DND-41 (cell line): ENCODE measurements at regions not wholly inside any gene's neighbourhood (a gene's known extent, or its start where the extent isn't known, plus 50 kb on each side); places are given as distances from the start of the nearest gene placed in this dataset.

Experiments
- EZH2 ChIP-seq: IDR thresholded peaks from 3 replicates; pipeline ENCODE4 v1.6.1; 2012; ENCODE audit warnings: borderline replicate concordance, low read depth, mild to moderate bottlenecking, moderate library complexity, low read length, inconsistent platforms; ENCODE audit not compliant: severe bottlenecking
- TF ChIP-seq, protein P1 (sequence below): IDR thresholded peaks from 2 replicates; pipeline ENCODE4 v1.5.1; 2012; ENCODE audit warnings: borderline replicate concordance, low read length, moderate library complexity, mild to moderate bottlenecking; ENCODE audit not compliant: poor library complexity, severe bottlenecking; ENCODE audit errors: extremely low read depth

DNA sequence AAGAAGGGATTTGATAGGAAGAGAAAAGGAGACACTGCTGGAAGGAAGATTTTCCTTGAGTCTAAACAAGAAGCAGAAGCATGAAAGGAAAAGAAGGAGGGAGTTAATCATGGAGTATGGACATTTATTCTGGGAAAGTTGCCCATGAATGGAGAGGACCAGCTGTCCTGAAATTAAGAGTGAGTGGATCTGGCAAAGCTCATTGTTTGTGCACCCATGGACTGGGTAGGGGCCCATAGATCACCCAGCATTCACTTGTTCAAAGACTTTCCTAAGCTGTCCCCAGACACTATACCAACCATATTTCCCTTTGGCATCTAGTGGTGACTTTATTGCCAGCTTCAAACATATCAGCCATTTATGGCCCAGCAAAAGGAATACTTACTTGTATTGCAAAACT, 422.7 kb downstream of the FBXO15 start:
- TF ChIP-seq, protein P1, sequence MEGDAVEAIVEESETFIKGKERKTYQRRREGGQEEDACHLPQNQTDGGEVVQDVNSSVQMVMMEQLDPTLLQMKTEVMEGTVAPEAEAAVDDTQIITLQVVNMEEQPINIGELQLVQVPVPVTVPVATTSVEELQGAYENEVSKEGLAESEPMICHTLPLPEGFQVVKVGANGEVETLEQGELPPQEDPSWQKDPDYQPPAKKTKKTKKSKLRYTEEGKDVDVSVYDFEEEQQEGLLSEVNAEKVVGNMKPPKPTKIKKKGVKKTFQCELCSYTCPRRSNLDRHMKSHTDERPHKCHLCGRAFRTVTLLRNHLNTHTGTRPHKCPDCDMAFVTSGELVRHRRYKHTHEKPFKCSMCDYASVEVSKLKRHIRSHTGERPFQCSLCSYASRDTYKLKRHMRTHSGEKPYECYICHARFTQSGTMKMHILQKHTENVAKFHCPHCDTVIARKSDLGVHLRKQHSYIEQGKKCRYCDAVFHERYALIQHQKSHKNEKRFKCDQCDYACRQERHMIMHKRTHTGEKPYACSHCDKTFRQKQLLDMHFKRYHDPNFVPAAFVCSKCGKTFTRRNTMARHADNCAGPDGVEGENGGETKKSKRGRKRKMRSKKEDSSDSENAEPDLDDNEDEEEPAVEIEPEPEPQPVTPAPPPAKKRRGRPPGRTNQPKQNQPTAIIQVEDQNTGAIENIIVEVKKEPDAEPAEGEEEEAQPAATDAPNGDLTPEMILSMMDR, result no peak
- no peak for TF ChIP-seq EZH2
